OCI-LY3 (cell line): ENCODE measurements at regions not wholly inside any gene's neighbourhood (a gene's known extent, or its start where the extent isn't known, plus 50 kb on each side); places are given as distances from the start of the nearest gene placed in this dataset.

Experiments
- H2AFZ ChIP-seq: fragments of 200-600, 300-600 bp; shearing (Covaris generic); 2 replicates; pipeline ENCODE4 v1.6.0; 2014; ENCODE audit warnings: antibody characterized with exemption, low read depth, low read length
- H3K27ac ChIP-seq: fragments of 200-600, 300-600 bp; sonication (generic); 2 replicates; pipeline ENCODE4 v1.5.1; 2014; ENCODE audit warnings: mild to moderate bottlenecking, low read length, moderate library complexity, mixed read lengths
- H3K27me3 ChIP-seq: fragments of 200-600, 300-600 bp; sonication (generic); 2 replicates; pipeline ENCODE4 v1.6.1; 2014; ENCODE audit warnings: low read depth, low read length, mixed read lengths
- H3K36me3 ChIP-seq: fragments of 200-600, 300-600 bp; sonication (generic); replicated peaks from 2 replicates; pipeline ENCODE3; 2014; ENCODE audit warnings: low read depth, low read length, mixed read lengths
- H3K4me1 ChIP-seq: fragments of 300-600, 200-600 bp; sonication (generic); 2 replicates; pipeline ENCODE4 v1.6.1; 2014; ENCODE audit warnings: low read length, mixed read lengths
- H3K4me2 ChIP-seq: fragments of 200-600, 300-600 bp; sonication (generic); 2 replicates; pipeline ENCODE4 v1.6.1; 2014; ENCODE audit warnings: low read length, mixed read lengths
- H3K4me3 ChIP-seq: fragments of 300-600, 200-600 bp; sonication (generic); 2 replicates; pipeline ENCODE4 v1.5.1; 2014; ENCODE audit warnings: antibody characterized with exemption, mild to moderate bottlenecking, low read length, moderate library complexity
- H3K79me2 ChIP-seq: fragments of 300-600, 200-600 bp; shearing (Covaris generic); 2 replicates; pipeline ENCODE4 v1.6.1; 2014; ENCODE audit warnings: mild to moderate bottlenecking, low read length, mixed read lengths
- H3K9ac ChIP-seq: fragments of 300-600, 200-600 bp; shearing (Covaris generic); 2 replicates; pipeline ENCODE4 v1.6.0; 2014; ENCODE audit warnings: mild to moderate bottlenecking, low read length, moderate library complexity
- H3K9me3 ChIP-seq: fragments of 200-600, 300-600 bp; shearing (Covaris generic); 2 replicates; pipeline ENCODE4 v1.6.1; 2014; ENCODE audit warnings: low read length, mixed read lengths; ENCODE audit not compliant: insufficient read depth
- H4K20me1 ChIP-seq: fragments of 200-600, 300-600 bp; sonication (generic); 2 replicates; pipeline ENCODE4 v1.6.1; 2016; ENCODE audit warnings: low read length, mixed read lengths; ENCODE audit not compliant: insufficient read depth
- CTCF ChIP-seq: fragments of 200-600, 300-600 bp; sonication (generic); IDR thresholded peaks from 2 replicates; pipeline ENCODE4 v1.5.1; 2014; ENCODE audit warnings: antibody characterized with exemption, low read length, low read depth
- EZH2phosphoT487 ChIP-seq: fragments of 200-600 bp; shearing (Covaris generic); IDR thresholded peaks from 2 replicates; pipeline ENCODE4 v1.6.1; 2018; ENCODE audit warnings: antibody characterized with exemption, mixed run types, low read depth

DNA sequence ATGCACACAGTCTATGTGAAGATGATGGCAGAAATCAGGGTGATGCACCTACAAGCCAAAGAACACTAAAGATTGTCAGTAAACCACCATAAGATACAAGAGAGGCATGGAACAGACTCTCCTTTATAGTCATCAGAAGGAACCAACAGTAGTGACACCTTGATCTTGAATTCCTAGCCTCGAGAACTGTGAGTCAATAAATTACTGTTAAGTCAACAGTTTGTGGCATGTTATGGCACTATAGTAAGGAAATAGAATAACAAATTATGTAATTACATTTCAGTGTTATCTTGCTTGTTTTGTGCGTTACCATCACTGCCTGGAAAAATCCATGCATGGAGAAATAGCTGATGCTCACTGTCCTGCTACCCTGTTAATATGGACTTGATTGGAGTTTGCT is 110.2 kb upstream of the LRP1B start:
- no peaks in the 10 kb centered on the region for H3K36me3 ChIP-seq
- no peak overlapping the region for H2AFZ ChIP-seq
- no peaks in the 10 kb centered on the region for H3K4me1 ChIP-seq
- H4K20me1 ChIP-seq, result no peaks in the 10 kb centered on the region
- no peak overlapping the region for H3K4me3 ChIP-seq
- H3K27ac ChIP-seq, result no peak overlapping the region
- no peaks in the 10 kb centered on the region for H3K27me3 ChIP-seq
- no peaks in the 10 kb centered on the region for H3K9me3 ChIP-seq
- TF ChIP-seq EZH2phosphoT487 (no peak), CTCF (no peak)
- H3K9ac ChIP-seq, result no peak overlapping the region
- no peaks in the 10 kb centered on the region for H3K79me2 ChIP-seq
- H3K4me2 ChIP-seq, result no peak overlapping the region

DNA sequence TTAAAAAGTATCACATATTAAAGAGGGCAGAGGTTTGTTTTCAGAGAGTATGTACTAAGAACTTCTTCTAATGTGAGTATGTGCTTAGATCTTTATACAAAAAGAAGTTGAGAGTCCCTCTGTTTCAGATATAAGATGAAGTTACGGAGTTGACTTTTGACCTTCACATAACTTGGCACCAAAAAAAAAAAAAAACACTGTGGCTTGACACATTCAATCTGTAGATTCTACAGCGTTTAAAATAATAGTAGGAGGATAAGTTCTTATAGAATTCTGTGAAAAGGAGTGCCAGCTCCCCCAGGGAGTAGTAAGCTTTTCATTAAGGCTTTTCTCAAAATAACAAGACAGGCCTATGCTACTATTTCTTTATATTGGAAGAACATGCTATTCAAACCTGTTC is 105.4 kb upstream of the LRP1B start:
- no peaks in the 10 kb centered on the region for H3K36me3 ChIP-seq
- no peaks in the 10 kb centered on the region for H3K27me3 ChIP-seq
- no peak overlapping the region for H3K4me3 ChIP-seq
- H2AFZ ChIP-seq, result peak overlapping the region; percentile 68; the same call in 1 of the 2 replicates
- no peaks in the 10 kb centered on the region for H3K79me2 ChIP-seq
- no peaks in the 10 kb centered on the region for H3K9me3 ChIP-seq
- H3K4me2 ChIP-seq, result no peak overlapping the region
- TF ChIP-seq CTCF (no peak), EZH2phosphoT487 (no peak)
- H3K9ac ChIP-seq, result no peak overlapping the region
- H3K27ac ChIP-seq, result no peak overlapping the region
- no peaks in the 10 kb centered on the region for H4K20me1 ChIP-seq
- H3K4me1 ChIP-seq, result no peaks in the 10 kb centered on the region

GRCh38 chr2:142234741-142235140 is 103.9 kb upstream of the LRP1B start:
- H3K27ac ChIP-seq, result no peak overlapping the region

DNA sequence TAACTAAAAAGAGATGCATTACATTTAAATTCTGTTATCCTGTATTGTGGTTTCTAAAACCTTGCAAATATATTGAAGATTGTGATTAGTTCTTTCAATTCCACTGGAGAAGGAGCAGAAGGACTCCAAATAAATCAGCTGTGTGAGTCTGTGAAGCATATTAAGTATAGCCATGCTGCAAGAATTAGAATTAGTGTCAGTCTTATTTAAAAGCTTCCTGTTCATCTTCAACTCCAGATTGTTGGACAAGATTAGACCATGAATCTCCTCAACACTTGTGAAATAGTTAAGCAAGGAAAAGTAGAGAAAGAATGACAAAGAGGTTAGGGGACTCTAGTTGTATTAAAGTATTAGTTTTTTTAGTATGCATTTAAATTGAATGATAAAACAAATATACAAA is 92.5 kb upstream of the LRP1B start:
- Histone ChIP-seq H3K4me3 (no peak overlapping the region), H3K27ac (no peak overlapping the region), H2AFZ (no peak overlapping the region), H3K4me2 (no peak overlapping the region), H3K27me3 (no peaks in the 10 kb centered on the region), H3K36me3 (no peaks in the 10 kb centered on the region), H4K20me1 (no peaks in the 10 kb centered on the region), H3K79me2 (no peaks in the 10 kb centered on the region), H3K4me1 (no peaks in the 10 kb centered on the region), H3K9me3 (no peaks in the 10 kb centered on the region), H3K9ac (no peak overlapping the region)
- TF ChIP-seq EZH2phosphoT487 (no peak), CTCF (no peak)

More at GRCh38 chr2:142234741-142235140, 103.9 kb upstream of the LRP1B start:
- TF ChIP-seq CTCF (no peak), EZH2phosphoT487 (no peak)
- Histone ChIP-seq H3K4me3 (no peak overlapping the region), H3K27me3 (no peaks in the 10 kb centered on the region), H4K20me1 (no peaks in the 10 kb centered on the region), H2AFZ (no peak overlapping the region), H3K9ac (no peak overlapping the region), H3K36me3 (no peaks in the 10 kb centered on the region), H3K9me3 (no peaks in the 10 kb centered on the region), H3K79me2 (no peaks in the 10 kb centered on the region), H3K4me2 (no peak overlapping the region), H3K4me1 (no peaks in the 10 kb centered on the region)
